ENCODE measurements at regions not wholly inside any gene's neighbourhood (a gene's known extent, or its start where the extent isn't known, plus 50 kb on each side); places are given as distances from the start of the nearest gene placed in this dataset.

DNA sequence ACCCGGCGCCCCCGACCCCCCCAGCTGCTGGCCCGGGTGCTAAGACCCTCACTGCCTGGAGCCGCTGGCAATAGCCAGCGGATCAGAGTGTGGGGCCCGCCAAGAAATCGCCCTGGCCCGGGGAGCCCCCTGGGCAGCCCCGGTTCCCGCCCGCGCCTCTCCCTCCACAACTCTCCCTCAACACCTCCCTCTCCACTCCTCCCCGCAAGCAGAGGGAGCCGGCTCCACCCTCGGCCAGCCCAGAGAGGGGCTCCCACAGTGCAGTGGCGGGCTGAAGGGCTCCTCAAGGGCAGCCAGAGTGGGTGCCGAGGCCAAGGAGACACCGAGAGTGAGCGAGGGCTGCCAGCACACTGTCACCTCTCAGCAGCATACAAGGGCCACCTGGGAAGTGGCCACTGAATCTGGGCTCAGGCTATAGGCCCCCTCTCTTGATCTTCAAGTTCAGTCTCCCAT, 385.5 kb downstream of the SEC14L1 start:
- TF ChIP-seq POLR2A (IDR thresholded peaks at IDR 0.05; ENCODE audit: low read depth) (no peak), POLR2AphosphoS5 (IDR thresholded peaks at IDR 0.05) (no peak)
- TF ChIP-seq, protein P1, sequence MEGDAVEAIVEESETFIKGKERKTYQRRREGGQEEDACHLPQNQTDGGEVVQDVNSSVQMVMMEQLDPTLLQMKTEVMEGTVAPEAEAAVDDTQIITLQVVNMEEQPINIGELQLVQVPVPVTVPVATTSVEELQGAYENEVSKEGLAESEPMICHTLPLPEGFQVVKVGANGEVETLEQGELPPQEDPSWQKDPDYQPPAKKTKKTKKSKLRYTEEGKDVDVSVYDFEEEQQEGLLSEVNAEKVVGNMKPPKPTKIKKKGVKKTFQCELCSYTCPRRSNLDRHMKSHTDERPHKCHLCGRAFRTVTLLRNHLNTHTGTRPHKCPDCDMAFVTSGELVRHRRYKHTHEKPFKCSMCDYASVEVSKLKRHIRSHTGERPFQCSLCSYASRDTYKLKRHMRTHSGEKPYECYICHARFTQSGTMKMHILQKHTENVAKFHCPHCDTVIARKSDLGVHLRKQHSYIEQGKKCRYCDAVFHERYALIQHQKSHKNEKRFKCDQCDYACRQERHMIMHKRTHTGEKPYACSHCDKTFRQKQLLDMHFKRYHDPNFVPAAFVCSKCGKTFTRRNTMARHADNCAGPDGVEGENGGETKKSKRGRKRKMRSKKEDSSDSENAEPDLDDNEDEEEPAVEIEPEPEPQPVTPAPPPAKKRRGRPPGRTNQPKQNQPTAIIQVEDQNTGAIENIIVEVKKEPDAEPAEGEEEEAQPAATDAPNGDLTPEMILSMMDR (IDR thresholded peaks at IDR 0.05), result no peak
